CD4-positive, alpha-beta T cell (primary cell): ENCODE measurements at regions not wholly inside any gene's neighbourhood (a gene's known extent, or its start where the extent isn't known, plus 50 kb on each side); places are given as distances from the start of the nearest gene placed in this dataset.

Experiments
- ATAC-seq: fragments of 200-7000 bp; cut with Tn5 transposase; one replicate; pipeline ENCODE4 v1.10.0; 2022; ENCODE audit warnings: mild to moderate bottlenecking; ENCODE audit not compliant: poor library complexity
- CTCF ChIA-PET: fragments of 350-600 bp; sonication (Branson Sonifier 250); formaldehyde crosslinking; loops from one replicate; lab custom pipeline; 2021; ENCODE audit warnings: antibody characterized with exemption, inconsistent platforms; lab: Charles Lee
- POLR2A ChIA-PET: fragments of 350-600 bp; sonication (Branson Sonifier 250); formaldehyde crosslinking; loops from one replicate; lab custom pipeline; 2021; ENCODE audit warnings: antibody characterized with exemption, inconsistent platforms; lab: Charles Lee
- DNase-seq, 14 experiments: peaks; one replicate each; pipeline ENCODE4 v3.0.0-alpha.2; 2013 to 2020; ENCODE audit warnings: mixed read lengths in 2 of 14
- H3K27ac ChIP-seq, 2 donors: one replicate each; pipeline versions ENCODE4 v1.5.1 to v1.7.0; 2013; ENCODE audit warnings: low read length in 2 of 2, low read depth in 1 of 2, mild to moderate bottlenecking in 1 of 2
- H3K27me3 ChIP-seq, 2 experiments: 1 replicate in 1 of 2; 2 replicates in 1 of 2; pipeline versions ENCODE4 v1.6.1 to v1.7.0; 2013; ENCODE audit warnings: low read length in 2 of 2, control low read depth in 1 of 2, mild to moderate bottlenecking in 1 of 2, moderate library complexity in 1 of 2; ENCODE audit not compliant: insufficient read depth in 2 of 2, control insufficient read depth in 1 of 2
- H3K36me3 ChIP-seq: one replicate; pipeline ENCODE4 v1.6.1; 2013; ENCODE audit warnings: low read length, control low read depth; ENCODE audit not compliant: insufficient read depth
- H3K4me1 ChIP-seq: one replicate; pipeline ENCODE4 v1.6.1; 2013; ENCODE audit warnings: low read length, control low read depth; ENCODE audit not compliant: insufficient read depth
- H3K4me3 ChIP-seq: one replicate; pipeline ENCODE4 v1.5.1; 2013; ENCODE audit warnings: mild to moderate bottlenecking, low read length, moderate library complexity
- H3K9me3 ChIP-seq, 2 experiments: 1 replicate in 1 of 2; 2 replicates in 1 of 2; pipeline versions ENCODE4 v1.6.1 to v1.7.0; 2013; ENCODE audit warnings: low read length in 2 of 2, mild to moderate bottlenecking in 2 of 2, control low read depth in 1 of 2, moderate library complexity in 1 of 2; ENCODE audit not compliant: control insufficient read depth in 1 of 2, insufficient read depth in 1 of 2
- H3K27ac Mint-ChIP-seq: one replicate; pipeline ENCODE4 v1.8.0; 2020; ENCODE audit warnings: mixed read lengths
- H3K27me3 Mint-ChIP-seq: one replicate; pipeline ENCODE4 v1.8.0; 2021; ENCODE audit warnings: mixed read lengths
- H3K36me3 Mint-ChIP-seq: one replicate; pipeline ENCODE4 v1.8.0; 2021; ENCODE audit warnings: low read depth, mixed read lengths
- H3K4me1 Mint-ChIP-seq: one replicate; pipeline ENCODE4 v1.8.0; 2021; ENCODE audit warnings: low read depth, mixed read lengths
- H3K4me3 Mint-ChIP-seq: one replicate; pipeline ENCODE4 v1.8.0; 2020; ENCODE audit warnings: mild to moderate bottlenecking, mixed read lengths
- H3K9me3 Mint-ChIP-seq: one replicate; pipeline ENCODE4 v1.8.0; 2020; ENCODE audit warnings: mixed read lengths
- intact Hi-C, 2 experiments: fragments of 100-400 bp; cut with DNase I in 1 of 2; cut with micrococcal nuclease in 1 of 2; formaldehyde crosslinking; loops; one replicate each; pipeline versions ENCODE4 v1.15.1 to v1.9.0; 2023 to 2025; cut with DNase I, micrococcal nuclease
- TF ChIP-seq, protein P1 (sequence below): fragments of 200-600 bp; IDR thresholded peaks from one replicate; pipeline ENCODE4 v1.8.0; 2022; ENCODE audit warnings: antibody characterized with exemption, mild to moderate bottlenecking

DNA sequence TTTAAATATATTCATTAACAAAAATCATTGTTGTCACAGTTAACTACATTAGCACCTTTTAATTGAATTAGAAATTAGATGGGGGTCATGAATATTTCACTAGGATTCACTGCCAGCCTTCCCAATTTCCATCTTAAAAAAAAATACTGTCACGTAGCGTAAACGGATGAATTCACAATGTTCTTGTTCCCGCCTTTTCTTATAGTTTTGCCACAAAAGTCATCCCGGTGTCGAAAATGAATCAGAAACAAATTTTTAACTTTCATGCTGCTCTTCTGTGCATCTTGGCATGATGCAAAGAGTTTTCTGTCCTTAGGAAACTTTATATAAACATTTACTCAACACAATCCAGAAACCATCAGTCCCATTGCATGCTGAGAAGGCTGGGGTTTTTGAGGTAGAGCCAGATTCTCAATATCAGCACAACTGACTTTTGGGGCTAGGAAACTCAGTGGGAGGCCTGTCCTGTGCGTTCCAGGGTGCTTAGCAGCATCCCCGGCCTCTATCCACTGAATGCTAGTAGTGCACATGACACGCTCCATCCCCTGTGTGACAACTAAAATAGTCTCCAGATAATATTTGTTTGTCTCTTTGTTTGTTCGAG is 252.9 kb upstream of the XYLT1 start:
- Mint-ChIP-seq H3K4me3 (no peak overlapping the region), H3K27ac (no peak overlapping the region), H3K27me3 (peaks cover 9% of the 10 kb centered on the region), H3K36me3 (no peaks in the 10 kb centered on the region), H3K4me1 (no peaks in the 10 kb centered on the region), H3K9me3 (no peaks in the 10 kb centered on the region)
- intact Hi-C loops, result no loop called here
- TF ChIP-seq, protein P1, sequence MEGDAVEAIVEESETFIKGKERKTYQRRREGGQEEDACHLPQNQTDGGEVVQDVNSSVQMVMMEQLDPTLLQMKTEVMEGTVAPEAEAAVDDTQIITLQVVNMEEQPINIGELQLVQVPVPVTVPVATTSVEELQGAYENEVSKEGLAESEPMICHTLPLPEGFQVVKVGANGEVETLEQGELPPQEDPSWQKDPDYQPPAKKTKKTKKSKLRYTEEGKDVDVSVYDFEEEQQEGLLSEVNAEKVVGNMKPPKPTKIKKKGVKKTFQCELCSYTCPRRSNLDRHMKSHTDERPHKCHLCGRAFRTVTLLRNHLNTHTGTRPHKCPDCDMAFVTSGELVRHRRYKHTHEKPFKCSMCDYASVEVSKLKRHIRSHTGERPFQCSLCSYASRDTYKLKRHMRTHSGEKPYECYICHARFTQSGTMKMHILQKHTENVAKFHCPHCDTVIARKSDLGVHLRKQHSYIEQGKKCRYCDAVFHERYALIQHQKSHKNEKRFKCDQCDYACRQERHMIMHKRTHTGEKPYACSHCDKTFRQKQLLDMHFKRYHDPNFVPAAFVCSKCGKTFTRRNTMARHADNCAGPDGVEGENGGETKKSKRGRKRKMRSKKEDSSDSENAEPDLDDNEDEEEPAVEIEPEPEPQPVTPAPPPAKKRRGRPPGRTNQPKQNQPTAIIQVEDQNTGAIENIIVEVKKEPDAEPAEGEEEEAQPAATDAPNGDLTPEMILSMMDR, result no peak
- H3K4me1 ChIP-seq, result no peaks in the 10 kb centered on the region
- ATAC-seq, result no peak
- ChIA-PET CTCF (no interaction called here), POLR2A (no interaction called here)
- peaks cover 0 to 3% of the 10 kb centered on the region in 2 experiments for H3K27me3 ChIP-seq
- no peaks in the 10 kb centered on the region for H3K36me3 ChIP-seq
- no peak for DNase-seq
- no peak overlapping the region for H3K27ac ChIP-seq
- no peak overlapping the region for H3K4me3 ChIP-seq
- no peaks in the 10 kb centered on the region for H3K9me3 ChIP-seq

DNA sequence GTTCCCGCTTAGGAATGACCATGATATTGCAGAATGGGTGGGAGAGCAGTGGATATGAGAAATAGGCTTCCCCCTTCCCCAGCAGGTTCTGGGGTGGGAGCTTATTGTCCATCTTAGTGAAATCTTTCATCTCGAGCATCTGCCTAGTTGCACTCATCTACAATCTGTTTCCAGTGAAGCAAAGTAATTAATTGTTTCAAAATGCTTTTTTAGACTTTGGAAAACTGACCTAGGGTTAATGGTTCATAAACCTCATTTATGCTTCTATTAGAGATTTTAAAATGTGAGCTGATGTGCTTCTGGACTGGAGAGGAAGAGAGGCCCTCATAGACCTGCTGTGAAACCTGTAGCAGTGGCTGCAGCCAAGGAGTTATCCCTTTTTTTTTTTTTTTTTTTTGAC is 247.7 kb upstream of the XYLT1 start:
- H3K27me3 ChIP-seq, result peaks cover 0 to 3% of the 10 kb centered on the region in 2 experiments
- ChIA-PET POLR2A (no interaction called here), CTCF (no interaction called here)
- H3K36me3 Mint-ChIP-seq, result no peaks in the 10 kb centered on the region
- no peaks in the 10 kb centered on the region for H3K9me3 Mint-ChIP-seq
- H3K4me1 Mint-ChIP-seq, result no peaks in the 10 kb centered on the region
- no peak for ATAC-seq
- no peaks in the 10 kb centered on the region for H3K4me1 ChIP-seq
- H3K27me3 Mint-ChIP-seq, result peaks cover 8% of the 10 kb centered on the region
- peaks cover 0 to 3% of the 10 kb centered on the region in 2 experiments for H3K9me3 ChIP-seq
- H3K4me3 ChIP-seq, result no peak overlapping the region
- TF ChIP-seq, protein P1, result no peak
- H3K4me3 Mint-ChIP-seq, result no peak overlapping the region
- intact Hi-C loops, result no loop called here
- H3K36me3 ChIP-seq, result no peaks in the 10 kb centered on the region
- no peak for DNase-seq
- H3K27ac ChIP-seq, result no peak overlapping the region
- no peak overlapping the region for H3K27ac Mint-ChIP-seq

- no peaks in the 10 kb centered on the region for H3K4me1 ChIP-seq
- DNase-seq, result no peak
- no peak overlapping the region for H3K4me3 Mint-ChIP-seq
- no peaks in the 10 kb centered on the region for H3K36me3 Mint-ChIP-seq
- POLR2A ChIA-PET, result no interaction called here
- TF ChIP-seq, protein P1, result no peak
- intact Hi-C loops, result no loop called here
- H3K4me3 ChIP-seq, result no peak overlapping the region
- no peaks in the 10 kb centered on the region for H3K9me3 ChIP-seq
- peaks cover 4% of the 10 kb centered on the region for H3K27me3 Mint-ChIP-seq
- H3K27ac ChIP-seq, result no peak overlapping the region
- ATAC-seq, result no peak
- no peaks in the 10 kb centered on the region for H3K36me3 ChIP-seq
- H3K4me1 Mint-ChIP-seq, result no peaks in the 10 kb centered on the region
- no peak overlapping the region for H3K27ac Mint-ChIP-seq
- no peaks in the 10 kb centered on the region for H3K9me3 Mint-ChIP-seq
- no peaks in the 10 kb centered on the region for H3K27me3 ChIP-seq
- CTCF ChIA-PET, result no interaction called here
Measured at GRCh38 chr16:17705847-17706246, 235.1 kb upstream of the XYLT1 start.
